Lung (tissue), 11 donors: ENCODE measurements at regions not wholly inside any gene's neighbourhood (a gene's known extent, or its start where the extent isn't known, plus 50 kb on each side); places are given as distances from the start of the nearest gene placed in this dataset.

Source experiments
- ATAC-seq: fragments of 200-7000 bp; cut with Tn5 transposase; one replicate; pipeline ENCODE4 v1.9.1; 2020; ENCODE audit warnings: moderate number of reproducible peaks; ENCODE audit not compliant: insufficient read depth, low FRiP score
- DNase-seq, 3 donors: peaks; one replicate each; pipeline ENCODE4 v3.0.0-alpha.2; 2013 to 2017
- H3K27ac ChIP-seq, 2 donors: one replicate each; pipeline ENCODE4 v1.5.1; 2013; ENCODE audit warnings: mild to moderate bottlenecking in 2 of 2, moderate library complexity in 2 of 2, control low read depth in 1 of 2, inconsistent platforms in 1 of 2, low read depth in 1 of 2, low read length in 1 of 2
- H3K27me3 ChIP-seq, 3 donors: one replicate each; pipeline ENCODE4 v1.5.1; 2013; ENCODE audit warnings: low read length in 2 of 3; ENCODE audit not compliant: control insufficient read depth in 3 of 3, insufficient read depth in 3 of 3
- H3K36me3 ChIP-seq, 4 donors: one replicate each; pipeline ENCODE4 v1.5.1; 2013; ENCODE audit warnings: low read length in 4 of 4, mild to moderate bottlenecking in 1 of 4, moderate library complexity in 1 of 4; ENCODE audit not compliant: control insufficient read depth in 4 of 4, insufficient read depth in 4 of 4
- H3K4me1 ChIP-seq, 5 donors: one replicate each; pipeline ENCODE4 v1.5.1; 2013; ENCODE audit warnings: low read length in 5 of 5, mild to moderate bottlenecking in 2 of 5, moderate library complexity in 1 of 5; ENCODE audit not compliant: control insufficient read depth in 5 of 5, insufficient read depth in 5 of 5
- H3K4me3 ChIP-seq: one replicate; pipeline ENCODE4 v1.5.1; 2013; ENCODE audit warnings: mild to moderate bottlenecking, control low read depth, moderate library complexity
- H3K9ac ChIP-seq, 2 donors: one replicate each; pipeline ENCODE4 v1.5.1; 2013; ENCODE audit warnings: low read length in 2 of 2, control low read depth in 1 of 2; ENCODE audit not compliant: insufficient read depth in 1 of 2
- H3K9me3 ChIP-seq, 4 donors: one replicate each; pipeline ENCODE4 v1.5.1; 2013; ENCODE audit warnings: low read length in 3 of 4, mild to moderate bottlenecking in 1 of 4, moderate library complexity in 1 of 4; ENCODE audit not compliant: control insufficient read depth in 4 of 4, insufficient read depth in 3 of 4
- WGBS, 2 donors: extraction: QIAGEN DNeasy Blood & Tissue Kit; methylation state at CpG; one replicate each; pipeline ENCODE4 v1.1.7; 2013; 5-methylcytosine and 5-hydroxymethylcytosine counted together
- TF ChIP-seq, protein P1 (sequence below): IDR thresholded peaks from 2 replicates; pipeline ENCODE4 v1.5.1; 2012; ENCODE audit warnings: mild to moderate bottlenecking; ENCODE audit errors: control extremely low read depth, extremely low read depth
- donor health status: control.
- donor health status: control.
- donor health status: Bipolar disorder and iron deficiency.
- donor health status: healthy.
- donor health status: DM: yes; HTN: yes; CAD: no.

DNA sequence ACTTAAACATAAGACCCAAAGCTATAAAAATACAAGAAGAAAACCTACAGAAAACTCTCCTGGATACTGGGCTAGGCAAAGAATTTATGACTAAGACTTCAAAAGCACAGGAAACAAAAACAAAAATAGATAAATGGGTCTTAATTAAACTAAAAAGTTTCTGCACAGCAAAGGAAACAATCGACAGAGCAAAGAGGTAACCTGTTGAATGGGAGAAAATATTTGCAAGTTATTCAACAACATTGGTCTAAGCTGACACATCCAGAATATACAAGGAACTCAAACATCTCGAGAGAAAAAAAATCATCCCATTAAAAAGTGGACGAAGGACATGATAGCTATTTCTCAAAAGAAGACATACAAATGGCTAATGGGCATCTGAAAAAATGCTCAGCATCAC, 72.3 kb upstream of the RBBP8 start:
- no peak overlapping the region for H3K27ac ChIP-seq
- no peaks in the 10 kb centered on the region for H3K4me1 ChIP-seq
- no peak overlapping the region for H3K9ac ChIP-seq
- no peak overlapping the region for H3K4me3 ChIP-seq
- no peaks in the 10 kb centered on the region for H3K36me3 ChIP-seq
- no peaks in the 10 kb centered on the region for H3K27me3 ChIP-seq
- no peak for DNase-seq
- H3K9me3 ChIP-seq = no peaks in the 10 kb centered on the region
- no peak for ATAC-seq
- 83 to 94% methylated on average over 3 of the region's 3 CpGs for WGBS, 2 donors
- TF ChIP-seq, protein P1, sequence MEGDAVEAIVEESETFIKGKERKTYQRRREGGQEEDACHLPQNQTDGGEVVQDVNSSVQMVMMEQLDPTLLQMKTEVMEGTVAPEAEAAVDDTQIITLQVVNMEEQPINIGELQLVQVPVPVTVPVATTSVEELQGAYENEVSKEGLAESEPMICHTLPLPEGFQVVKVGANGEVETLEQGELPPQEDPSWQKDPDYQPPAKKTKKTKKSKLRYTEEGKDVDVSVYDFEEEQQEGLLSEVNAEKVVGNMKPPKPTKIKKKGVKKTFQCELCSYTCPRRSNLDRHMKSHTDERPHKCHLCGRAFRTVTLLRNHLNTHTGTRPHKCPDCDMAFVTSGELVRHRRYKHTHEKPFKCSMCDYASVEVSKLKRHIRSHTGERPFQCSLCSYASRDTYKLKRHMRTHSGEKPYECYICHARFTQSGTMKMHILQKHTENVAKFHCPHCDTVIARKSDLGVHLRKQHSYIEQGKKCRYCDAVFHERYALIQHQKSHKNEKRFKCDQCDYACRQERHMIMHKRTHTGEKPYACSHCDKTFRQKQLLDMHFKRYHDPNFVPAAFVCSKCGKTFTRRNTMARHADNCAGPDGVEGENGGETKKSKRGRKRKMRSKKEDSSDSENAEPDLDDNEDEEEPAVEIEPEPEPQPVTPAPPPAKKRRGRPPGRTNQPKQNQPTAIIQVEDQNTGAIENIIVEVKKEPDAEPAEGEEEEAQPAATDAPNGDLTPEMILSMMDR = no peak

DNA sequence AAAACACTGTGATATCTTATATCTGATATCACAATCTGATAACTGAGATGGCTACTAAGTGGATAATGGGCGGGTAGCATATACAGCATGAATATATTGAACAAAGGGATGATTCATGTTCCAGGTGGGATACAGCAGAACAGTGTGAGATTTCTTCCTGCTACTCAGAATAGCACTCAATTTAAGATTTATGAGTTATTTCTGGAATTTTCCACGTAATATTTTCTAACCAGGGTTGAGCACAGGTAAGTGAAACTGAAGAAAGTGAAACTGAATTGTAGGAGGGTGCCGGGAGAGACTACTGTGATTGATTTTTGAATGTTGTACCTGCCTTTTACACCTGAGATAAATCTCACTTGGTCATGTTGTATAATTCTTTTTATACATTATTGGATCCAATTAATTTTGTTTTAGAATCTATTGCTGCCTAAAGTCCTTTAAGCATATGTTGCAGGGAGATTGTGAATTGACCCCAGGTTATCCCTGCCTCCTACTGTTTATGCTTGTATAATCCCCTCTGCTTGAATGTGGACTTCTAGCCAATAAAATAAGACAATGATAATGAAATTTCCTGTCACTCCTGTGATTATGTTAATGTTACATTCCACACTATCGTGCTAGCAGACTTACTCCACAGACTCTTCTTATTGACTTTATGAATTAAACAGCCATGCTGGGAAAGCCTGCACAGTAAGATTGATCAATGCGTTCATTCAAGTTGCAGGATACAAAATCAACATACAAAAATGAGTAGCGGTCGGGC, 67.6 kb upstream of the RBBP8 start:
- TF ChIP-seq, protein P1 = no peak
- no peak for ATAC-seq
- Histone ChIP-seq H3K4me3 (no peak overlapping the region), H3K27me3 (no peaks in the 10 kb centered on the region), H3K27ac (no peak overlapping the region), H3K36me3 (no peaks in the 10 kb centered on the region), H3K9ac (no peak overlapping the region), H3K4me1 (no peaks in the 10 kb centered on the region), H3K9me3 (no peaks in the 10 kb centered on the region)
- WGBS, 2 donors = 71 to 88% methylated on average over 7 of the region's 7 CpGs
- DNase-seq = no peak

DNA sequence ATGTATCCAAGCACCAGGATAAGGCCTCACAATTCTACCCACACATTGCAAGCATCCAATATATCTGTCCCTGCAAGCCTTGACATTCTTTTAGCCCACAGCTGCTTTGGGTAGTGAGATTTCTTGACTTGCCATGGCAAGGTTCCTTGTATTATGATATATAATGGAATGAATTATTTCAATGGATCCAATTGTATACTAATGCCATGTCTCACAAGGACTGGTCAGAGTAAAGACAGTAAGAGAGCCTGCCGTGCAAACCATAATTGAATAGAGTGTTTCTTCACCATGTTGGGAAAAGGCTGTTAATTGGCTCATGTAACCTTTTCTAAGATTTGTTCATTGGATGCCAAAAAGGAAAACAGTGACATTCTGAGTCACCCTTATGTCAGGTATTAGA, 64.3 kb upstream of the RBBP8 start:
- H3K9me3 ChIP-seq = no peaks in the 10 kb centered on the region
- DNase-seq (no peak), ATAC-seq (no peak)
- peaks cover 0 to 5% (median 0%) of the 10 kb centered on the region in 5 donors for H3K4me1 ChIP-seq
- TF ChIP-seq, protein P1 = no peak
- H3K27ac ChIP-seq = no peak overlapping the region
- H3K4me3 ChIP-seq = no peak overlapping the region
- H3K27me3 ChIP-seq = no peaks in the 10 kb centered on the region
- 95 to 100% methylated on average over 1 of the region's 1 CpG for WGBS, 2 donors
- H3K36me3 ChIP-seq = no peaks in the 10 kb centered on the region
- no peak overlapping the region for H3K9ac ChIP-seq
